Keratinocyte (primary cell): ENCODE measurements at regions not wholly inside any gene's neighbourhood (a gene's known extent, or its start where the extent isn't known, plus 50 kb on each side); places are given as distances from the start of the nearest gene placed in this dataset.

ENCODE experiments used
- DNase-seq: peaks from one replicate; pipeline ENCODE4 v3.0.0-alpha.2; 2011; ENCODE audit warnings: low read depth, missing footprints, low spot score
- FAIRE-seq: peaks from 2 replicates; lab custom pipeline; 2011; peaks lifted over from hg19 to GRCh38; lab: Jason Lieb, UNC
- H2AFZ ChIP-seq: 2 replicates; pipeline ENCODE4 v1.6.0; 2012; ENCODE audit warnings: low read length, control low read depth, inconsistent platforms; ENCODE audit not compliant: control insufficient read depth
- H3K27ac ChIP-seq: 2 replicates; pipeline ENCODE4 v1.5.1; 2011; ENCODE audit warnings: low read length; ENCODE audit not compliant: control insufficient read depth, insufficient read depth
- H3K27me3 ChIP-seq: 3 replicates; pipeline ENCODE4 v1.6.0; 2011; ENCODE audit warnings: low read length; ENCODE audit not compliant: control insufficient read depth, insufficient read depth; ENCODE audit errors: extremely low read depth
- H3K36me3 ChIP-seq, 2 experiments: 2 replicates in 1 of 2; 3 replicates in 1 of 2; pipeline ENCODE4 v1.5.1; 2011; ENCODE audit warnings: low read length in 2 of 2, mild to moderate bottlenecking in 1 of 2; ENCODE audit not compliant: control insufficient read depth in 2 of 2, insufficient read depth in 2 of 2; ENCODE audit errors: extremely low read depth in 1 of 2
- H3K4me1 ChIP-seq: 3 replicates; pipeline ENCODE4 v1.5.1; 2011; ENCODE audit warnings: low read length; ENCODE audit not compliant: control insufficient read depth, insufficient read depth; ENCODE audit errors: extremely low read depth
- H3K4me2 ChIP-seq: 3 replicates; pipeline ENCODE4 v1.6.0; 2011; ENCODE audit warnings: low read depth, low read length; ENCODE audit not compliant: control insufficient read depth, insufficient read depth; ENCODE audit errors: extremely low read depth
- H3K4me3 ChIP-seq, 3 experiments: fragments of 200-600 bp in 1 of 3; sonication (generic) in 1 of 3; 2 replicates in 2 of 3; 3 replicates in 1 of 3; pipeline ENCODE4 v1.5.1; 2011 to 2016; ENCODE audit warnings: low read length in 3 of 3, mild to moderate bottlenecking in 3 of 3, control low read depth in 2 of 3, inconsistent platforms in 1 of 3, low read depth in 1 of 3, mixed read lengths in 1 of 3, mixed run types in 1 of 3, moderate library complexity in 1 of 3; ENCODE audit not compliant: control insufficient read depth in 2 of 3, insufficient read depth in 2 of 3; ENCODE audit errors: extremely low read depth in 1 of 3
- H3K79me2 ChIP-seq: 2 replicates; pipeline ENCODE4 v1.6.0; 2012; ENCODE audit warnings: low read length; ENCODE audit not compliant: control insufficient read depth, insufficient read depth
- H3K9ac ChIP-seq: 3 replicates; pipeline ENCODE4 v1.6.0; 2011; ENCODE audit warnings: low read length; ENCODE audit not compliant: control insufficient read depth, insufficient read depth; ENCODE audit errors: extremely low read depth
- H3K9me1 ChIP-seq: 3 replicates; pipeline ENCODE4 v1.6.0; 2011; ENCODE audit warnings: low read length; ENCODE audit not compliant: control insufficient read depth, insufficient read depth; ENCODE audit errors: extremely low read depth
- H3K9me3 ChIP-seq: 2 replicates; pipeline ENCODE4 v1.5.1; 2012; ENCODE audit warnings: low read depth, low read length; ENCODE audit not compliant: control insufficient read depth
- H4K20me1 ChIP-seq: 3 replicates; pipeline ENCODE4 v1.6.0; 2011; ENCODE audit warnings: low read length; ENCODE audit not compliant: control insufficient read depth, insufficient read depth; ENCODE audit errors: extremely low read depth
- EZH2 ChIP-seq: IDR thresholded peaks from one replicate; pipeline ENCODE4 v1.6.1; 2012; ENCODE audit warnings: inconsistent platforms, mild to moderate bottlenecking, low read length, moderate library complexity
- dilution Hi-C: fragments of 300-500 bp; cut with MboI; formaldehyde crosslinking; loops from one replicate; pipeline ENCODE4 v1.7.0; 2020; ENCODE audit warnings: low sequenced_read_pairs; ENCODE audit not compliant: extremely low pct_ligation_motif_present
- TF ChIP-seq, protein P1 (sequence below), 3 experiments: IDR thresholded peaks in 1 of 3; conservative IDR thresholded peaks in 1 of 3; optimal IDR thresholded peaks in 1 of 3; 2 replicates in 2 of 3; 3 replicates in 1 of 3; pipeline versions ENCODE3 to v1.5.1; 2011; ENCODE audit warnings: low read length in 3 of 3, mild to moderate bottlenecking in 3 of 3, moderate library complexity in 2 of 3, control low read depth in 1 of 3, inconsistent platforms in 1 of 3; ENCODE audit not compliant: insufficient read depth in 2 of 3; ENCODE audit errors: extremely low read depth in 1 of 3

DNA sequence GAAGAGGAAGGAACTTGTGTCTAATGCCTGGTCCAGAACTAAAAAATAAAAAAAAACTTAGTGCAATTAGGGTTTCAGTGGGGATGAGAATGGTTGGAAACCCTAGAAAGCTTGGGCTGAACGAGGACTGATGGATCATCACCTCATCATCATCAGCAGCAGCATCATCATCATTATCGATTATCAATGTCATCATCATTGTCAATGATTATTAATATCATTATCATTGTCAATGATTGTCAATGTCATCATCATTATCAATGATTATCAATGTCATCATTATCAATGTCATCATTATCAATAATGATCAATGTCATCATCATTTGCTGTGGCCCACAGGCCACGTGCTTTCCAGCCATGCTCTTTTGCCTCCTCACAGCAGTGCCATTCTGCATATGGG is 952.0 kb upstream of the ZNF722 start:
- no peaks in the 10 kb centered on the region for H3K36me3 ChIP-seq
- H3K9ac ChIP-seq = no peak overlapping the region
- H3K9me3 ChIP-seq = peaks cover 12% of the 10 kb centered on the region
- no peaks in the 10 kb centered on the region for H3K79me2 ChIP-seq
- no peaks in the 10 kb centered on the region for H4K20me1 ChIP-seq
- no peaks in the 10 kb centered on the region for H3K9me1 ChIP-seq
- FAIRE-seq (no peak), DNase-seq (no peak)
- H3K4me3 ChIP-seq = no peak overlapping the region
- H3K4me1 ChIP-seq = no peaks in the 10 kb centered on the region
- H3K4me2 ChIP-seq = no peak overlapping the region
- dilution Hi-C loops = no loop called here
- H3K27ac ChIP-seq = no peak overlapping the region
- H3K27me3 ChIP-seq = no peaks in the 10 kb centered on the region
- H2AFZ ChIP-seq = no peak overlapping the region
- no peak for TF ChIP-seq EZH2
- TF ChIP-seq, protein P1, sequence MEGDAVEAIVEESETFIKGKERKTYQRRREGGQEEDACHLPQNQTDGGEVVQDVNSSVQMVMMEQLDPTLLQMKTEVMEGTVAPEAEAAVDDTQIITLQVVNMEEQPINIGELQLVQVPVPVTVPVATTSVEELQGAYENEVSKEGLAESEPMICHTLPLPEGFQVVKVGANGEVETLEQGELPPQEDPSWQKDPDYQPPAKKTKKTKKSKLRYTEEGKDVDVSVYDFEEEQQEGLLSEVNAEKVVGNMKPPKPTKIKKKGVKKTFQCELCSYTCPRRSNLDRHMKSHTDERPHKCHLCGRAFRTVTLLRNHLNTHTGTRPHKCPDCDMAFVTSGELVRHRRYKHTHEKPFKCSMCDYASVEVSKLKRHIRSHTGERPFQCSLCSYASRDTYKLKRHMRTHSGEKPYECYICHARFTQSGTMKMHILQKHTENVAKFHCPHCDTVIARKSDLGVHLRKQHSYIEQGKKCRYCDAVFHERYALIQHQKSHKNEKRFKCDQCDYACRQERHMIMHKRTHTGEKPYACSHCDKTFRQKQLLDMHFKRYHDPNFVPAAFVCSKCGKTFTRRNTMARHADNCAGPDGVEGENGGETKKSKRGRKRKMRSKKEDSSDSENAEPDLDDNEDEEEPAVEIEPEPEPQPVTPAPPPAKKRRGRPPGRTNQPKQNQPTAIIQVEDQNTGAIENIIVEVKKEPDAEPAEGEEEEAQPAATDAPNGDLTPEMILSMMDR (optimal IDR thresholded peaks at IDR 0.05 in 1 of 3, IDR thresholded peaks at IDR 0.05 in 1 of 3, conservative IDR thresholded peaks at IDR 0.05 in 1 of 3; ENCODE audit: extremely low read depth in 1 of 3, insufficient read depth in 2 of 3, low read length in 3 of 3) = no peak

DNA sequence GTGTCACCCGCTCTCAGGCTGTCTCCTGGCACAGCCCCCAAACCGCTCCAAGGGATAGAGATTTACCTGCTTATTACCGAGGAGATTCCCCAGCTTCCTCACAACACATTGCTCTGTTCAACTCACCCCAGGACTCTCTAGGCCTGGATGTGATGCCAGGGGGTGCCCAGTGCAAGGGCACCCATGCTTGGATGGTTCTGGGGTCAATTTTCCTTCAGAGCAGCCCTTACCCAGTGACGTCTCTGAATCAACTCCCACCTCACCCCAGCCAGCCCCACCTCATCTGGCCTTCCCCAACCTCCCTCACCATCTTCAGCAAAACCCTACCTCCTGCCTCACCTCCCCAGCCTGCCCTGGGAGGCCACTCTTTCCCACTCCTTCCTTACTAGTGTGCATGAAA is 951.6 kb upstream of the ZNF722 start:
- no peak overlapping the region for H3K27ac ChIP-seq
- no peaks in the 10 kb centered on the region for H3K79me2 ChIP-seq
- H3K4me1 ChIP-seq = no peaks in the 10 kb centered on the region
- H3K4me3 ChIP-seq = no peak overlapping the region
- FAIRE-seq (no peak), DNase-seq (no peak)
- H3K27me3 ChIP-seq = no peaks in the 10 kb centered on the region
- TF ChIP-seq, protein P1 (optimal IDR thresholded peaks at IDR 0.05 in 1 of 3, IDR thresholded peaks at IDR 0.05 in 1 of 3, conservative IDR thresholded peaks at IDR 0.05 in 1 of 3; ENCODE audit: extremely low read depth in 1 of 3, insufficient read depth in 2 of 3, low read length in 3 of 3) = no peak
- no peak for TF ChIP-seq EZH2
- H2AFZ ChIP-seq = no peak overlapping the region
- peaks cover 12% of the 10 kb centered on the region for H3K9me3 ChIP-seq
- H3K36me3 ChIP-seq = no peaks in the 10 kb centered on the region
- no peak overlapping the region for H3K9ac ChIP-seq
- H3K4me2 ChIP-seq = no peak overlapping the region
- dilution Hi-C loops = no loop called here
- H4K20me1 ChIP-seq = no peaks in the 10 kb centered on the region
- no peaks in the 10 kb centered on the region for H3K9me1 ChIP-seq
